ENCODE measurements at regions not wholly inside any gene's neighbourhood (a gene's known extent, or its start where the extent isn't known, plus 50 kb on each side); places are given as distances from the start of the nearest gene placed in this dataset.

- Histone ChIP-seq H3K36me3 (ENCODE audit: control insufficient read depth in 5 of 5, insufficient read depth in 5 of 5, low read length in 5 of 5) (no peaks in the 10 kb centered on the region), H3K27ac (ENCODE audit: low read depth, low read length) (peak overlapping the region; percentile 24), H3K4me3 (ENCODE audit: low read depth in 1 of 5, low read length in 5 of 5) (peak overlapping the region in 1 of 5 donors; percentile 23), H3K9ac (ENCODE audit: low read length in 5 of 5) (no peak overlapping the region), H3K4me1 (ENCODE audit: control insufficient read depth in 5 of 5, insufficient read depth in 5 of 5, low read length in 5 of 5) (peaks cover 0 to 16% (median 0%) of the 10 kb centered on the region in 5 donors), H3K27me3 (ENCODE audit: control insufficient read depth in 5 of 5, insufficient read depth in 4 of 5, low read length in 5 of 5) (no peaks in the 10 kb centered on the region), H3K9me3 (ENCODE audit: control insufficient read depth in 5 of 5, low read length in 5 of 5) (no peaks in the 10 kb centered on the region)
Measured at GRCh38 chr14:56027916-56028712, 90.1 kb upstream of the PELI2 start.

- Histone ChIP-seq H3K27me3 (ENCODE audit: control insufficient read depth in 5 of 5, insufficient read depth in 4 of 5, low read length in 5 of 5) (no peaks in the 10 kb centered on the region), H3K27ac (ENCODE audit: low read depth, low read length) (no peak overlapping the region), H3K4me1 (ENCODE audit: control insufficient read depth in 5 of 5, insufficient read depth in 5 of 5, low read length in 5 of 5) (no peaks in the 10 kb centered on the region), H3K4me3 (ENCODE audit: low read depth in 1 of 5, low read length in 5 of 5) (no peak overlapping the region), H3K9ac (ENCODE audit: low read length in 5 of 5) (no peak overlapping the region), H3K36me3 (ENCODE audit: control insufficient read depth in 5 of 5, insufficient read depth in 5 of 5, low read length in 5 of 5) (no peaks in the 10 kb centered on the region), H3K9me3 (ENCODE audit: control insufficient read depth in 5 of 5, low read length in 5 of 5) (no peaks in the 10 kb centered on the region)
Measured at GRCh38 chr14:56036353-56036752, 81.9 kb upstream of the PELI2 start.

- H3K36me3 ChIP-seq (ENCODE audit: control insufficient read depth in 5 of 5, insufficient read depth in 5 of 5, low read length in 5 of 5) = no peaks in the 10 kb centered on the region
Measured at GRCh38 chr14:56040121-56040520, 78.1 kb upstream of the PELI2 start.

GRCh38 chr14:56044196-56044595 is 74.0 kb upstream of the PELI2 start:
- no peaks in the 10 kb centered on the region for H3K4me1 ChIP-seq (ENCODE audit: control insufficient read depth in 5 of 5, insufficient read depth in 5 of 5, low read length in 5 of 5)
- no peaks in the 10 kb centered on the region for H3K9me3 ChIP-seq (ENCODE audit: control insufficient read depth in 5 of 5, low read length in 5 of 5)
- H3K9ac ChIP-seq (ENCODE audit: low read length in 5 of 5) = no peak overlapping the region

More at GRCh38 chr14:56040121-56040520, 78.1 kb upstream of the PELI2 start:
- no peaks in the 10 kb centered on the region for H3K9me3 ChIP-seq (ENCODE audit: control insufficient read depth in 5 of 5, low read length in 5 of 5)
- no peak overlapping the region for H3K27ac ChIP-seq (ENCODE audit: low read depth, low read length)
- H3K4me3 ChIP-seq (ENCODE audit: low read depth in 1 of 5, low read length in 5 of 5) = no peak overlapping the region
- no peak overlapping the region for H3K9ac ChIP-seq (ENCODE audit: low read length in 5 of 5)
- H3K4me1 ChIP-seq (ENCODE audit: control insufficient read depth in 5 of 5, insufficient read depth in 5 of 5, low read length in 5 of 5) = no peaks in the 10 kb centered on the region
- no peaks in the 10 kb centered on the region for H3K27me3 ChIP-seq (ENCODE audit: control insufficient read depth in 5 of 5, insufficient read depth in 4 of 5, low read length in 5 of 5)

GRCh38 chr14:56046546-56046945 is 71.7 kb upstream of the PELI2 start:
- no peaks in the 10 kb centered on the region for H3K27me3 ChIP-seq (ENCODE audit: control insufficient read depth in 5 of 5, insufficient read depth in 4 of 5, low read length in 5 of 5)
- H3K36me3 ChIP-seq (ENCODE audit: control insufficient read depth in 5 of 5, insufficient read depth in 5 of 5, low read length in 5 of 5) = no peaks in the 10 kb centered on the region
- no peak overlapping the region for H3K9ac ChIP-seq (ENCODE audit: low read length in 5 of 5)
- no peaks in the 10 kb centered on the region for H3K4me1 ChIP-seq (ENCODE audit: control insufficient read depth in 5 of 5, insufficient read depth in 5 of 5, low read length in 5 of 5)
- no peak overlapping the region for H3K4me3 ChIP-seq (ENCODE audit: low read depth in 1 of 5, low read length in 5 of 5)
- no peaks in the 10 kb centered on the region for H3K9me3 ChIP-seq (ENCODE audit: control insufficient read depth in 5 of 5, low read length in 5 of 5)
- no peak overlapping the region for H3K27ac ChIP-seq (ENCODE audit: low read depth, low read length)

More at GRCh38 chr14:56044196-56044595, 74.0 kb upstream of the PELI2 start:
- no peak overlapping the region for H3K27ac ChIP-seq (ENCODE audit: low read depth, low read length)
- no peaks in the 10 kb centered on the region for H3K36me3 ChIP-seq (ENCODE audit: control insufficient read depth in 5 of 5, insufficient read depth in 5 of 5, low read length in 5 of 5)
- H3K4me3 ChIP-seq (ENCODE audit: low read depth in 1 of 5, low read length in 5 of 5) = no peak overlapping the region
- no peaks in the 10 kb centered on the region for H3K27me3 ChIP-seq (ENCODE audit: control insufficient read depth in 5 of 5, insufficient read depth in 4 of 5, low read length in 5 of 5)

- no peaks in the 10 kb centered on the region for H3K36me3 ChIP-seq (ENCODE audit: control insufficient read depth in 5 of 5, insufficient read depth in 5 of 5, low read length in 5 of 5)
- no peaks in the 10 kb centered on the region for H3K9me3 ChIP-seq (ENCODE audit: control insufficient read depth in 5 of 5, low read length in 5 of 5)
- no peaks in the 10 kb centered on the region for H3K27me3 ChIP-seq (ENCODE audit: control insufficient read depth in 5 of 5, insufficient read depth in 4 of 5, low read length in 5 of 5)
- H3K4me1 ChIP-seq (ENCODE audit: control insufficient read depth in 5 of 5, insufficient read depth in 5 of 5, low read length in 5 of 5) = no peaks in the 10 kb centered on the region
- H3K27ac ChIP-seq (ENCODE audit: low read depth, low read length) = no peak overlapping the region
- no peak overlapping the region for H3K9ac ChIP-seq (ENCODE audit: low read length in 5 of 5)
- no peak overlapping the region for H3K4me3 ChIP-seq (ENCODE audit: low read depth in 1 of 5, low read length in 5 of 5)
Measured at GRCh38 chr14:56046996-56047395, 71.2 kb upstream of the PELI2 start.

- Histone ChIP-seq H3K4me1 (ENCODE audit: control insufficient read depth in 5 of 5, insufficient read depth in 5 of 5, low read length in 5 of 5) (no peaks in the 10 kb centered on the region), H3K27me3 (ENCODE audit: control insufficient read depth in 5 of 5, insufficient read depth in 4 of 5, low read length in 5 of 5) (no peaks in the 10 kb centered on the region), H3K4me3 (ENCODE audit: low read depth in 1 of 5, low read length in 5 of 5) (no peak overlapping the region)
Measured at GRCh38 chr14:56049536-56049935, 68.7 kb upstream of the PELI2 start.

GRCh38 chr14:56055511-56055910 is 62.7 kb upstream of the PELI2 start:
- Histone ChIP-seq H3K36me3 (ENCODE audit: control insufficient read depth in 5 of 5, insufficient read depth in 5 of 5, low read length in 5 of 5) (no peaks in the 10 kb centered on the region), H3K9me3 (ENCODE audit: control insufficient read depth in 5 of 5, low read length in 5 of 5) (no peaks in the 10 kb centered on the region), H3K9ac (ENCODE audit: low read length in 5 of 5) (no peak overlapping the region), H3K4me3 (ENCODE audit: low read depth in 1 of 5, low read length in 5 of 5) (no peak overlapping the region), H3K27ac (ENCODE audit: low read depth, low read length) (no peak overlapping the region), H3K27me3 (ENCODE audit: control insufficient read depth in 5 of 5, insufficient read depth in 4 of 5, low read length in 5 of 5) (no peaks in the 10 kb centered on the region), H3K4me1 (ENCODE audit: control insufficient read depth in 5 of 5, insufficient read depth in 5 of 5, low read length in 5 of 5) (no peaks in the 10 kb centered on the region)

More at GRCh38 chr14:56049536-56049935, 68.7 kb upstream of the PELI2 start:
- no peak overlapping the region for H3K9ac ChIP-seq (ENCODE audit: low read length in 5 of 5)
- no peaks in the 10 kb centered on the region for H3K9me3 ChIP-seq (ENCODE audit: control insufficient read depth in 5 of 5, low read length in 5 of 5)
- H3K36me3 ChIP-seq (ENCODE audit: control insufficient read depth in 5 of 5, insufficient read depth in 5 of 5, low read length in 5 of 5) = no peaks in the 10 kb centered on the region
- H3K27ac ChIP-seq (ENCODE audit: low read depth, low read length) = no peak overlapping the region

GRCh38 chr14:56056031-56056430 is 62.2 kb upstream of the PELI2 start:
- Histone ChIP-seq H3K4me3 (ENCODE audit: low read depth in 1 of 5, low read length in 5 of 5) (no peak overlapping the region), H3K36me3 (ENCODE audit: control insufficient read depth in 5 of 5, insufficient read depth in 5 of 5, low read length in 5 of 5) (no peaks in the 10 kb centered on the region), H3K9ac (ENCODE audit: low read length in 5 of 5) (no peak overlapping the region), H3K9me3 (ENCODE audit: control insufficient read depth in 5 of 5, low read length in 5 of 5) (no peaks in the 10 kb centered on the region), H3K27ac (ENCODE audit: low read depth, low read length) (no peak overlapping the region), H3K4me1 (ENCODE audit: control insufficient read depth in 5 of 5, insufficient read depth in 5 of 5, low read length in 5 of 5) (no peaks in the 10 kb centered on the region), H3K27me3 (ENCODE audit: control insufficient read depth in 5 of 5, insufficient read depth in 4 of 5, low read length in 5 of 5) (no peaks in the 10 kb centered on the region)

- no peak overlapping the region for H3K9ac ChIP-seq (ENCODE audit: low read length in 5 of 5)
Measured at GRCh38 chr14:56057071-56057741, 61.0 kb upstream of the PELI2 start.

More at GRCh38 chr14:56057071-56057741, 61.0 kb upstream of the PELI2 start:
- no peaks in the 10 kb centered on the region for H3K36me3 ChIP-seq (ENCODE audit: control insufficient read depth in 5 of 5, insufficient read depth in 5 of 5, low read length in 5 of 5)
- H3K27me3 ChIP-seq (ENCODE audit: control insufficient read depth in 5 of 5, insufficient read depth in 4 of 5, low read length in 5 of 5) = no peaks in the 10 kb centered on the region
- H3K4me1 ChIP-seq (ENCODE audit: control insufficient read depth in 5 of 5, insufficient read depth in 5 of 5, low read length in 5 of 5) = no peaks in the 10 kb centered on the region
- H3K4me3 ChIP-seq (ENCODE audit: low read depth in 1 of 5, low read length in 5 of 5) = no peak overlapping the region
- H3K9me3 ChIP-seq (ENCODE audit: control insufficient read depth in 5 of 5, low read length in 5 of 5) = no peaks in the 10 kb centered on the region
- H3K27ac ChIP-seq (ENCODE audit: low read depth, low read length) = no peak overlapping the region

All from subcutaneous abdominal adipose tissue (tissue), 5 donors.